ENCODE measurements at regions not wholly inside any gene's neighbourhood (a gene's known extent, or its start where the extent isn't known, plus 50 kb on each side); places are given as distances from the start of the nearest gene placed in this dataset.
"Not testable (repeated sequence)": the region's sequence is repeated elsewhere in the genome, so short reads cannot be mapped to it uniquely, and the experiment has no call there.

DNA sequence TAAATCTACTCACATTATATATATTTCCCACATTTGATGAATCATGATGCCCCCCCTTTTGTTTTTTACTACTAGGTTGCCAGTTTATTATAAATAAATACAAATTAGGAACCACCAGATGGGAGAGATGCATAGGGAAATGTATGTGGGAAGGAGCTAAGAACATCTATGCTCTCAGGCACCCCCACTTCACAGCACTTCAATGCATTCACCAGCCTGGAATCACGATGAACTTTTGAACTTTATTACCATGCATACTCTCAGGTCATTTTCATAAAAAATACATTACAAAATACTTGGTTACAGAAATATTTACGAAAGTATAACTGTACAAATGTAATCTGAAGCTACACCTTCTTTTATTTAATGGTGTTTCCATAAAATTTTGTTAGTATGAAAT, 988.0 kb upstream of the EPHA6 start:
- no peak for DNase-seq

DNA sequence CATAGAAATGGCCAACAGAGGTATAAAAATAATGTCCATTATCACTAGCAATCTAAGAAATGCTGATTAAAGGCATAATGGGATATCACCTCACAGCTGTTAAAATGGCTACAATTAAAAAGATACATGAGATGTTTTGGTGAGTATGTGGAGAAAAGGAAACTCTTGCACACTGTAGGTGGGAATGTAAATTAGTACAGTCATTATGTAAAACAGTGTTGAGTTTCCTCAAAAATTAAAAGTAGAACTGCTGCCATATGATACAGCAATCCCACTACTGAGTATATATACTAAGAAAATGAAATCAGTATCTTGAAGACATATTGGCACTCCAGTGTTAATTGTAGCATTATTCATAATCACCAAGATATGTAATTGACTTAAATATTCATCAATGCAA, 982.2 kb upstream of the EPHA6 start:
- no peak for DNase-seq

DNA sequence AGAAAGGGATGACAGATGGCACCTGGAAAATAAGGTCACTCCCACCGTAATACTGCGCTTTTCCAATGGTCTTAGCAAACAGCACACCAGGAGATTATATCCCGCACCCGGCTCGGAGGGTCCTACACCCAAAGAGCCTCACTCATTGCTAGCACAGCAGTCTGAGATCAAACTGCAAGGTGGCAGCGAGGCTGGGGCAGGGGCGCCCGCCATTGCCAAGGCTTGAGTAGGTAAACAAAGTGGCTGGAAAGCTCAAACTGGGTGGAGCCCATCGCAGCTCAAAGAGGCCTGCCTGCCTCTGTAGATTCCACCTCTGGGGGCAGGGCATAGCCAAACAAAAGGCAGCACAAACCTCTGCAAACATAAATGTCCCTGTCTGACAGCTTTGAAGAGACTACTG, 953.8 kb upstream of the EPHA6 start:
- not testable (repeated sequence) for DNase-seq

DNA sequence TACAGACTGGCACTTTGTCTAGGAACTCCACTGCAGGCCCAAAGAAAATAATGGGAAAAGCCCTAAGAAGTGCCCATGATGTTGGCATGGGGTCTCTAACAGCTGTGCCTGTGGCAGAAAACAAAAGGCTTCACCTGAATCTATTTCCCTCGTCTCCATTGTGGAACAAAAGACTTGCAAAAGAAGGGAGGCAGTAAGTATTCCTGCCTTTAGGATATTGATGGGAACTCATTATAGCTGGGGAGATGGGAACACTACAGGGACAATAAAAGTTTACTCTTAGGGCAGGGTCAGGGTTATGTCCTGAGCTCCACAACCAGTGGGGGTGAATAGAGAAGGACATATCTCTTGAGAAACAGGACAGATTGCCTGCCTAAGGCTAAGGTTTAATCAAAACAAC, 930.6 kb upstream of the EPHA6 start:
- no peak for DNase-seq

DNA sequence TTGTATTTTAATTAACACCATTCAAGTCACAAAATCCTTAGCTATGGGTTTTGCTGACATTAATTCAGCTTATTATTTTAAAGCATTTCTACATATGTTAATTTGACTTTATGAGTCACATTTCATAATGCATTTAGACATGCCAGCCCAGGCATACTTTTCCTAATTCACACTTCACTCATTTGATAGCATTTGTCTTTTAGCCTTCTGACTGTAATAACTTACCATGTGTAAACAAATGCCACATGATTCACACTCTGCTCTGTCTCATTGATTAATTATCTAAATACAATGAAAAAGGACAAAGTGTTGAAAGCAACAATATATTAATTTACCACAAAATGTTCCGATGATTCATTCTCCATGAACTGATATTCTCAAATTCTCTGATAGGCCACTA, 927.8 kb upstream of the EPHA6 start:
- DNase-seq, result no peak

DNA sequence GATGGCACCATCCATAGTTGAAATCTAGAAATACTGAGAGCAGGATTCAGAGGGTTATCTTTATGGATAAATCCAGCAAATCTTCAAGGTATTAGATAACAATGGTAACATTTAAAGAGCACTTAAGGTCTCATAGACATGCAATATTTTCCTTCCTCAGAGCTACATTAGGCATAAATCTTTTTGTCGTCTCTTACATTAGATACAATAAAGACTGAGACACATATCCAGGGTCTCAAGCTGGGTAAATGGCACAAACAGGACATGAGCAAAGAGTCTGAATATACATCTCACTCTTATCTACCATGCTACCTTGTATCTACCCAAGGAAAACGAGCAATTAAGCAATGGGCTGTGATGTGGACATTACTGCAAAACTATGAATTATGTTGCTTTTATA, 927.3 kb upstream of the EPHA6 start:
- no peak for DNase-seq

DNA sequence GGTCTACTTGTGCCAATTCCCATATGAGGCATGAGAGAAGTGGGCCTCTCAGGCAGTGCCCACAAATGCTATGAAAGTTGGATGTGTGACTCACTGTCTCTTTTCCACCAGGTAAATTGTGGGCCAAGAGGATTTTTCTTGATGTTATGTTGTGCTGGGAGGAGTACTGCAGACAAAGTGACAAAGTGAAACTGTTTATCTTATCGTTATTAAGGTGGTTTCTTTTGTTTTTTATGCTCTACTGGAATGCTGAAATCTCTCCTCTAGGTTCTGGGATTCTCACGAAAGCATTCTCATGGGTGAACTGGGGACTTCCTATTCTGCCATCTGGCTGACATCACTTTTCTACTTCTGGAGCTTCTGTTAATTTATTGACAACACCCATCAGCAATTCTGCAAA, 919.6 kb upstream of the EPHA6 start:
- DNase-seq, result no peak

DNA sequence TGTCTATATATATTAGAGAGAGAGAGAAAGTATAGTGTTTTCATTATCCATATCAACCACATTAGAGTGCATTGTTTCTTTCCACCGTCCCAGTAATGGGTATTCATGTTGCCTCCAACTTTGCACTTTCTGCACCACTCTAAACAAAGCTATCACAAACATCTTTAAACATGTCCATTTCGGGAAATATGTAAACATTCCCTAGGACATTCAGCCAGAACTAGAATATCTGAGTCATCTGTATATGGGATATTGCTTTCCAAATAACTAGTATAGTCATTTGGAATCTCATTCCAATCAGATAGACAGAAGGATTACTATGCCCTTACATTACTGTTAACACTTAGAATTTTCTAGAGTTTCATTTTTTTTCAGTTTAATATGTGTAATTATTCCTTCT, 914.9 kb upstream of the EPHA6 start:
- no peak for DNase-seq

DNA sequence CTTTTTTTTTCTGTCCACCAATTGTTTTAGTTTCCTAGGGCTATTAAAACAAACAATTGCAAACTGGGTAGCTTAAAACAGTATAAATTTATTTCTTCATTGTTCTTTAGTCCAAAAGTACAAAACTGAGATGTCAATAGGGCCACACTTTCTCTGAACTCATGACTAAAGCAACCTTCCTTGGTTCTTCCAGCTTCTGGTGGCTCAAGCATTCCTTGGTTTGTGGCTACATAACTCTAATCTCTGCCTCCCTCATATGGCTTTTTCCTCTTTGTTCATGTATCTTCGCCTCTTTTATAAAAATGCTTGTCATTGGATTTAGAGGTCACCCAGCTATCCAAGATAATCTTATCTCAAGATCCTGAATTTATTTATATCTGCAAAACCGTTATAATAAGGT, 914.5 kb upstream of the EPHA6 start:
- DNase-seq, result no peak

DNA sequence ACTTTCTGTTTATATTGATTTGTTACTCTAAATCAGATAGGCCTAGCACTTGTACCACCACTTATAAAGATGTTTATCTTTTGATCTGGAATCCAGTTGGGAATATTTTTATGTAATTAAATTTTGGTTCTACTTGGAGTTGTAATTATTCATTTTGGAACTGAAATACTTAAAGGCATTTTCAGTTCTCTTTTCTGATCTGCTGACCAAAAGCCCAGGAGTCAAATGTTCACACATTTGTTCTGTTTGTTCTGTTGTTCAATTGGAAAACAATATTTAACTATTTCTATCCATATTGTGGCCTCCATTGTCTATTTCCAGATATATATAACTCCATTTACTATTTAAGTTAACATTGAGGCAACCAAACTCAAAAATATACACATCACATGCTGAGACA, 912.4 kb upstream of the EPHA6 start:
- no peak for DNase-seq

DNA sequence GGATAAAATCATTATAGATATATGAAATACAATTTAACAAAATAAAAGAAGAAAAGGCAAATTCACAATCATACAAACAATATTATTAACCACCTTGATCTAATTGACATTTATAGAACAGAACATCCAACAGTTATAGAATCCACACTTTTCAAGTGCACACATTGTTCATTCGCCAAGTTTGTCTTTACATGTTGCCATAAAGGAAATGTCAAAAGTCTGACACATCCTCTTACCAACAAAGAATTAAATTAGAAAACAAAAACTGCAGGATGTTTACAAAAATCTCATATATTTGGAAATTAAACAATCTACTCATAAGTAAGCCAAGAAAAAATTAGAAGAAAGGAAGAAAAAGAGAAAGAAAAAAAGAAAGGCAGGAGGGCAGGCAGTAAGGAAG, 909.2 kb upstream of the EPHA6 start:
- no peak for DNase-seq

DNA sequence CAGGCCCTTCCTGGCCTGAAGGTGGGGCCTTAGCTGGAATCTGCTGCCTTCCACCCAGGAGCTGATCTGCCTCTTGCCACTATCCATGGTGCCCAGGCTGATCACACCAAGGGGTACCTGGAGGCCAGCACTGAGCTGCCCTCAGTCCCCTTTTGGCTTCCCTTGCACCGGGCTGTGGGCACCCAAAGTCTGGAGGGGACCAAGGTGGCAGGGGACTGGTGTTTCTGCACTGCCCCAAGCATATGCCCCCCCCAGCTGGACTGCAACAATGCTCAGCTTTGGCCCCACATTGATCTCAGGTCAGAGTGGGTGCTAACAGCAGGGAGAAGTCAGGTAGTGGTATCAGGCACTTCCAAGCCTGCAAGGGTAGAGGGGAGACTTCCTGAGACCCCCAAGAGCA, 902.6 kb upstream of the EPHA6 start:
- no peak for DNase-seq

DNA sequence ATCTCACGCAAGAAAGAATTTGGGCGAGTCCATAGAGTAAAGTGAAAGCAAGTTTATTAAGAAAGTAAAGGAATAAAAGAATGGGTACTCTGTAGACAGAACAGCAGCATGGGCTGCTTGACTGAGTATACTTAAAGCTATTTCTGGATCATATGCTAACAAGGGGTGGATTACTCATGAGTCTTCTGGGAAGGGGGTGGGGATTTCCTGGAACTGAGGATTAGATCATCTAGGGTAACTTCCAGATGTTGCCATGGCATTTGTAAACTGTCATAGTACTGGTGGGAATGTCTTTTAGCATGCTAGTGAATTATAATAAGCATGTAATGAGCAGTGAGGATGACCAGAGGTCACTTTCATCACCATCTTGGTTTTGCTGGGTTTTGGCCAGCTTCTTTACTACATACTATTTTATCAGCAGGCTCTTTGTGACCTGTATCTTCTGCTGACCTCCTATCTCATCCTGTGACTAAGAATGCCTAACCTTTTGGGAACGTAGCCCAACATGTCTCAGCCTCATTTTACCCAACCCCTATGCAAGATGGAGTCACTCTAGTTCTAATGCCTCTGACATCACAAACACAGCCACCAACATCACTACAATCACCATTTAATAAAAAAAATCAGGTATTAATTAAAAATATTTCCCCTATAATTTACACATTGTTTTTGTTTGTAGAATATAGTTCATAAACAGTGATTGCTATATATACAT, 890.7 kb upstream of the EPHA6 start:
- no peak for DNase-seq

DNA sequence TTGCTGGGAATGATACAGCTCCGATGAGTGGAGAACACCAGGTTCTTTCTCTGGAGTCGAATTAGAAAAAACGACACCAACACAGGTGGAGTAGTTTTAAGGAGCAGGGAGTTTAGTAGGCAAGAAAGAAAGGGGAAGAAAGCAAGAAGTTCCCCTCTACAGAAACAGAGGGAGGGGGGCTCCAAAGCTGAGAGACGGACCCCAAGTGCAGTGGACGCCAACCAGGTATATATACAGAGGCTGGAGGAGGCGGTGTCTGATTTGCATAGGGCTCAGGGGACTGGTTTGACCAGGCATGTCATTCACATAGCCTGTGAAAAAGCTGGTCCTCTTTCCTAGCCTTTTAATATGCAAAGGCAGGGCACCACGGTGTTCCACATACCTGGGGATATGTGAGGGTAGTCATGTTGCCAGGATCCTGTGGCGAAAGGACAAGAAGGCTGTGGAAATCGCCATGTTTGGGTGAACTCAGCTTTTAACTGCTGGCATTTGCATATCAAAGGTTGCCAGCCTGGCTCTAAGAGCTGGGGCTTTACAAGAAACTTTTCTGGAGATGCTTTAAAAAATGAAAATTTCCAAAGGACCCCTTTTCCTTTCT, 887.4 kb upstream of the EPHA6 start:
- no peak for DNase-seq

DNA sequence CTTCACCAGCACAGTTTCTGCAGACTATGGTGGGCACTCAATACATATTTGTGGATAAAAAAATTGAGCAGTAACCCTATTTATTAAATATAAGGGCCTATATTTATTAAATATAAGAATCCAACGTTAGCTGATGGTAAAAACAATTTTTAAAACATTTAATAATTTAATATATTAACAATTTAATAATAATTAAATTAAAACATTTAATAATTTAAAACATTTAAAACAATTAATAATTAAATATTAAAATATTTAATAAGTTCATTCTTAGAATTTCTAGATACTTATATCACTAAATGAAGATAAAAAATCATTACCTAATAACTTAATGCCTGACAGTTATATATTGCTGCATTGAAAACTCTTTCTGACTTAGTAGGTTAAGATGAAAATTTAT, 880.2 kb upstream of the EPHA6 start:
- DNase-seq, result no peak

DNA sequence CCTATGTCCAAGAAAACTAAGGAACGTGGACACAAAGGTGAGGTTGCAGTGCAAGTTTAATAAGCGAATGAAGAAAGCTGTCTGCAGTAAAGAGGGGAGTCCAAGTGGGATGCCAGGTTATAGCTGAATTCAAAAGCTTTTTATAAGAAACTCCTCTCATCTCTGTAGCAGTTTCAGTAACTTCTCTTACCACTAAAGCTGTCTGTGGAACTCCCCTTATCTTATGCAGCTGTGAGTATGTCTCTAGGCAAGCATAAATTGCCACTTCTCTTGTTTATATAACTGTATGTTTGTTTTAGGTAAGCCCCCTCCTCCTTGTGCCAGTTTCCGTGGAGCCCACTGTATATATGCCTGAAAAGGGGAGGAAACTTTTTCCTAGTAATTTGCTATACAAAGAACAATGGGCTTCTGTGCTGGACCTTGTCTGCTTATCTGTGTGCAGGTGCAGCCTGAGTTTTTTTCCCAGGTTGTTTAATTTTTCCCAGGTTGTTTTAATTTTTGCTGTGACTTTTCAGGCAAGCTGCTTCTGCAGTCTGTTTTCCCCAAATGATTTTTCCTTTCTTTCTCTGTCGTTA, 875.1 kb upstream of the EPHA6 start:
- no peak for DNase-seq

DNA sequence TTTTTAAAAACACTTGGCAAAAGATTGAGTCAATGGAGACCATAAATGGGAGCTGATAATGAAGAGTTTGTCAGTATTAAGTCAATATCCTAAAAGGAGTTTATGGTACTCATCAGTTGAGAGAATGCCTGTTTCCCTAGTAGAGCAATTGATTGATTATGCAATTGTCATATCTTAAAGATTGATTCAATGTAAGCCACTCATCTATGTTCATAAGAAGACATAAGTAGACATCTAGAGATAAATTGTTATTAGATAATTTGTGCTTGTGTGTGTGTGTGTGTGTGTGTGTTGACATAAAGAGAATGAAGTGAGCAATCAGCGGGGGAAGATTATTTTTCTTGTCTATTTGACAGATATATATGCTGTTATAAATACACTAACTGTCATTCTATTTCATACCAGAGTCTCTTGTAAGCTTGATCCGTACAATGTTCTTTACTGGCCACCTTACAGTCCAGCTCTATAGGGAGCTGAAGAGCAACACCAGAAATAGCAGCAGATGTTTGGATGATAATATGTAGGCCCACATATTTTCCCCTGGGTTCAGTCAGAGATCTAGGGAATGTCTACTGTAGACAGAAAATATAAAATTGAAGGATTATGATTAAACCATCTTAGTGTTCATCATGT, 848.6 kb upstream of the EPHA6 start:
- no peak for DNase-seq

DNA sequence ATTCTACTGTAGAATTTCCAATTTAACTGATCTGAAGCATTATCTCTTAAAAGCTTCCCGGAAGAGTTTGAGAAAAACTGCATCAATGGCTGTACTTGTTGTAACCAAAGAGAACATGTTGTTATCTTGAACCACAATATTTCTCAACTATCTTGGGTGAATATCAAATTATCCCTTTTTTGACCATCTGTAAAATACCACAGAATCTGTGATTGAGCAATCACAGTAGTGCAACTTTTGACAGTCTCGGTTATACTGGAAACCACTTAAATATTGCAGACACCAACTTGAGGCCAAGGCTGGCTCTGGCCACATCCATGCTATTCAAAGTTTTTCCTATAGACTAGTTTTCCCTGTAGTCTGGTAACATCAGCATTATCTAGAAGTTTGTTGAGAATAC, 842.8 kb upstream of the EPHA6 start:
- DNase-seq, result peak; percentile 32

DNA sequence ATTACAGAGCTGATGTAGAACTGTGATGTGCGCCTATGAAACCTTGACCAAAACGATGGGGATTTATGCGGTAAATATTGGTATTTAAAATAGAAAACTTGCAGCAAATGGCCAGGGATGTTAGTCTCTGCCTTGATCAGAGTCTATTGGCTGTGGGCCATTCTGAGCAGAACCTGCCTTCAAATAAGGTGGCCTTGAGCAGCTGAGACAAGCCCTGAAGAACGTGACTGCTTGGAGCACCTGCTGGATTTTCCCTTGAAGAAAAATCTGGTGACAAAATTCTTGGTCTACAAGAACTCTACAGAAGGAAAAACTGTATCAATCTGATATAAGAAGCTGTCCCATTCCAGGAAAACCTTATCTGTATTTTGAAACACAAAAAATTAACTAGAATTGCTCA, 820.1 kb upstream of the EPHA6 start:
- DNase-seq, result no peak

DNA sequence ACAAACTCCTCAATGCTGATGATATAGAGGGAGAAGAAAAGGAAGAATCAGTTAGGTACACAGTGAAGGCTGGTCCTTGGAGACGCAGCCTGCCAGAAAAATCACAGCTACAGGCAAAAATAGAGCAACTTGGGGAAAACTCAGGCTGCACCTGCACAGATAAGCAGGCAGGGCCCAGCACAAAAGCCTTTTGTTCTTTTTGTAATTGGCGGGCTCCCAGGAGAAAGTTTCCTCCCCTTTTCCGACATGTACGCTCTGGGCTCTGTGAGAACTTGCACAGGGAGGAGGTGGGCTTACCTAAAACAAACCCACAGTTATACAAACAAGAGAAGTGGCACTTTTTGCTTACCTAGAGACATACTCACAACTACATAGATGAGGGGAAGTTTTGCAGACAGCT, 813.4 kb upstream of the EPHA6 start:
- DNase-seq, result no peak

DNA sequence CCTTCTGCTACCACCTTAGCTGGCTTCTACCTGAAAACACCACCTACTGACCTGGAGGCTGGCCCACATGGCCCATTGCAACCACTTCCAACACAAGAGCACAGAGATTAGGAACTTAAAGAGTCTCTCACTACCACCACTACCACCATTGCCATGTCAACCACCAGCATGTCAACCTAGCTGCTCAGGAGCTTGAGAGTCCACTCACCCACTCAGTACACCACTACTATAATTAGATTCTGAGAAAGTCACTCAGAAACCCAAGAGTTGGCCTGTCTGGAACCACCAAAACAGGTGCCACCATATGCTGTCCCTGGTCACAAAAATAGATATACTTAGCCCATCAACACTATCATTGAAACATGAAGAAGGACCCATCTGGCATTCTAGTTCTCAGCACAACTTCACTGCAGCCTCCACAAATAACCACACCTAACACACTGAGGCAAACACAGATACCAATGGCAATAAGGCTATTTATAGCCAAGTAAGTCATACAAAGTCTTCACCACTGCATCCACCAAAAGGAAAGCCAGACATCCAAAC, 806.7 kb upstream of the EPHA6 start:
- no peak for DNase-seq

DNA sequence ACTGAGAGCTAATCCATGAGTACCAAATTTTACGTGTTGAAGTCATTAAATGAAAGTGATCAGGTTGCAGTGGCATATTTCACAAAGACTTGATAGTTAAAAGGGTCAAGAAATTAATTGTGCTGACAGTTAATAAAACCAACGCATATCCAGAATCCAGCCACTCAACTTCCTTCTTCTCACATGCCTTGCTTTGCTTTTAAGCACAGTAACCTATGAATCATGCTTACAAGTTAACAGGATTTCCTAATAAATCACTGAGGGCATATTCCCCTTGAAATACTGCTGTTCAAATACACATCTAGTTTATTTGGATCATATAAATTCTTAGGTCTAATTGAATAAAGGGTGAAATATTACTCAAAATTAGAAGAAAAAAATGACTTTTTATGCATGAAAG, 801.5 kb upstream of the EPHA6 start:
- no peak for DNase-seq

DNA sequence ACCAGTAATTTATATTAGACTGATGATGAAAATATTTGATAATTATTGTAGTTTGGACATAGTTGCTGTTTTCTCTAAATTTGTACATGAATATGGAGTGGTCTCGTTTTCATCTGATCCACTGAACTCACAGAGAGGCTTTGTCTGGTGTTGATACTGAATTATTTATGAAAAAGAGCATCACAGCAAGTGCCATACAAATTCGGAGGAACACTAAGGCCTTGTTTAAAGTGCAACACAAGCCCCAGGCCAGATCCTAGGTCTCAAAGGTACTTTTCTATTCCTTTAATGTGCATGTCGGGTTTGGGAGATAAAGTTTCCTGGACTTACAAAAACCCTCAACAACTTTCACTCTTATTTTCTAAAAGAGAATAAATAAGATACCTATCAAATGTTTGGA, 796.8 kb upstream of the EPHA6 start:
- no peak for DNase-seq

DNA sequence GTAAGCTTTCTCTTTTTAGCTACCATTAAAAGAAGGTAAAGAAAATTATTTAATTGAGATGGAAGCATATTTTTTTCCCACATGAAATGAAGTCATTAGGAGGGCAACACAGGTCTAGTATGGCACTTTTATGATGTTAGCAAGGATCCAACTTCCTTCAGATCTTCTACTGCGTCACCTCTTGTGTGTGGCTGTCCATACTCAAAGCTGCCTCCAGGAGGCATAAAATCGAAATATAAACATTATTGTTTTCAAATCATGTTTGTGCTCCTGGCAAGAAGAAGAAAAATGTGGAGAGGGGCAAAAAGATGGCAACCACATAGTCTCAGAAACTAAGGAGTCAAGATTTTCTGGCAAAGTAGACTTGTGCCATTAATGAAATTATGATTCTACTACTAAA, 791.7 kb upstream of the EPHA6 start:
- no peak for DNase-seq
